ENCODE measurements at regions not wholly inside any gene's neighbourhood (a gene's known extent, or its start where the extent isn't known, plus 50 kb on each side); places are given as distances from the start of the nearest gene placed in this dataset.

GRCh38 chr13:87052731-87053130 is 618.4 kb upstream of the SLITRK5 start:
- DNase-seq (ENCODE audit: low spot score in 2 of 2): no peak
- Histone ChIP-seq H3K9me3 (no peaks in the 10 kb centered on the region), H3K4me1 (no peaks in the 10 kb centered on the region), H3K36me3 (replicated peaks) (no peaks in the 10 kb centered on the region), H3K4me3 (no peak overlapping the region), H3K27me3 (ENCODE audit: low read depth) (peaks cover 2% of the 10 kb centered on the region; the same call in 1 of the 2 replicates)
- in situ Hi-C loops (cut with MboI; ENCODE audit: low sequenced_read_pairs): no loop called here

GRCh38 chr13:87057807-87058520 is 613.2 kb upstream of the SLITRK5 start:
- Histone ChIP-seq H3K27me3 (ENCODE audit: low read depth) (peaks cover 2% of the 10 kb centered on the region; the same call in 1 of the 2 replicates), H3K36me3 (replicated peaks) (no peaks in the 10 kb centered on the region), H3K4me3 (no peak overlapping the region), H3K9me3 (no peaks in the 10 kb centered on the region), H3K4me1 (no peaks in the 10 kb centered on the region)
- DNase-seq (ENCODE audit: low spot score in 2 of 2): no peak
- in situ Hi-C loops (cut with MboI; ENCODE audit: low sequenced_read_pairs): no loop called here

- Histone ChIP-seq H3K27me3 (ENCODE audit: low read depth) (peaks cover 2% of the 10 kb centered on the region; the same call in 1 of the 2 replicates), H3K9me3 (no peaks in the 10 kb centered on the region), H3K4me3 (no peak overlapping the region), H3K4me1 (no peaks in the 10 kb centered on the region), H3K36me3 (replicated peaks) (no peaks in the 10 kb centered on the region)
- no peak for DNase-seq (ENCODE audit: low spot score in 2 of 2)
- in situ Hi-C loops (cut with MboI; ENCODE audit: low sequenced_read_pairs): no loop called here
These were observed 612.3 kb upstream of the SLITRK5 start for GRCh38 chr13:87058786-87059329.

GRCh38 chr13:87078947-87079795 is 592.0 kb upstream of the SLITRK5 start:
- in situ Hi-C loops (cut with MboI; ENCODE audit: low sequenced_read_pairs): no loop called here
- no peak for DNase-seq (ENCODE audit: low spot score in 2 of 2)
- Histone ChIP-seq H3K27me3 (ENCODE audit: low read depth) (no peaks in the 10 kb centered on the region), H3K36me3 (replicated peaks) (no peaks in the 10 kb centered on the region), H3K4me3 (no peak overlapping the region), H3K4me1 (no peaks in the 10 kb centered on the region), H3K9me3 (no peaks in the 10 kb centered on the region)

- in situ Hi-C loops (cut with MboI; ENCODE audit: low sequenced_read_pairs): no loop called here
- Histone ChIP-seq H3K4me1 (no peaks in the 10 kb centered on the region), H3K4me3 (no peak overlapping the region), H3K36me3 (replicated peaks) (no peaks in the 10 kb centered on the region), H3K27me3 (ENCODE audit: low read depth) (no peaks in the 10 kb centered on the region), H3K9me3 (no peaks in the 10 kb centered on the region)
- DNase-seq (ENCODE audit: low spot score in 2 of 2): no peak
These were observed 590.9 kb upstream of the SLITRK5 start for GRCh38 chr13:87080100-87080779.

GRCh38 chr13:87084192-87084591 is 587.0 kb upstream of the SLITRK5 start:
- Histone ChIP-seq H3K27me3 (ENCODE audit: low read depth) (no peaks in the 10 kb centered on the region), H3K4me1 (no peaks in the 10 kb centered on the region), H3K4me3 (no peak overlapping the region), H3K36me3 (replicated peaks) (no peaks in the 10 kb centered on the region), H3K9me3 (no peaks in the 10 kb centered on the region)
- in situ Hi-C loops (cut with MboI; ENCODE audit: low sequenced_read_pairs): no loop called here
- DNase-seq (ENCODE audit: low spot score in 2 of 2): no peak

- no peaks in the 10 kb centered on the region for H3K36me3 ChIP-seq (replicated peaks)
- H3K4me3 ChIP-seq: no peak overlapping the region
- in situ Hi-C loops (cut with MboI; ENCODE audit: low sequenced_read_pairs): no loop called here
- H3K4me1 ChIP-seq: no peaks in the 10 kb centered on the region
- H3K9me3 ChIP-seq: no peaks in the 10 kb centered on the region
- DNase-seq (ENCODE audit: low spot score in 2 of 2): no peak
- no peaks in the 10 kb centered on the region for H3K27me3 ChIP-seq (ENCODE audit: low read depth)
These were observed 583.4 kb upstream of the SLITRK5 start for GRCh38 chr13:87087741-87088140.

- no peak for DNase-seq (ENCODE audit: low spot score in 2 of 2)
- H3K4me3 ChIP-seq: no peak overlapping the region
- H3K36me3 ChIP-seq (replicated peaks): no peaks in the 10 kb centered on the region
- H3K9me3 ChIP-seq: no peaks in the 10 kb centered on the region
- H3K27me3 ChIP-seq (ENCODE audit: low read depth): no peaks in the 10 kb centered on the region
- no peaks in the 10 kb centered on the region for H3K4me1 ChIP-seq
- in situ Hi-C loops (cut with MboI; ENCODE audit: low sequenced_read_pairs): no loop called here
These were observed 581.8 kb upstream of the SLITRK5 start for GRCh38 chr13:87089391-87089790.

- H3K9me3 ChIP-seq: no peaks in the 10 kb centered on the region
- H3K27me3 ChIP-seq (ENCODE audit: low read depth): no peaks in the 10 kb centered on the region
- H3K4me3 ChIP-seq: no peak overlapping the region
- in situ Hi-C loops (cut with MboI; ENCODE audit: low sequenced_read_pairs): no loop called here
- no peak for DNase-seq (ENCODE audit: low spot score in 2 of 2)
- no peaks in the 10 kb centered on the region for H3K36me3 ChIP-seq (replicated peaks)
- H3K4me1 ChIP-seq: no peaks in the 10 kb centered on the region
These were observed 577.8 kb upstream of the SLITRK5 start for GRCh38 chr13:87093399-87093798.

- no peak overlapping the region for H3K4me3 ChIP-seq
- no peaks in the 10 kb centered on the region for H3K27me3 ChIP-seq (ENCODE audit: low read depth)
- H3K9me3 ChIP-seq: no peaks in the 10 kb centered on the region
- no peaks in the 10 kb centered on the region for H3K4me1 ChIP-seq
- H3K36me3 ChIP-seq (replicated peaks): no peaks in the 10 kb centered on the region
- in situ Hi-C loops (cut with MboI; ENCODE audit: low sequenced_read_pairs): no loop called here
- no peak for DNase-seq (ENCODE audit: low spot score in 2 of 2)
These were observed 576.5 kb upstream of the SLITRK5 start for GRCh38 chr13:87094646-87095045.

- Histone ChIP-seq H3K4me3 (no peak overlapping the region), H3K4me1 (no peaks in the 10 kb centered on the region), H3K27me3 (ENCODE audit: low read depth) (no peaks in the 10 kb centered on the region), H3K36me3 (replicated peaks) (no peaks in the 10 kb centered on the region), H3K9me3 (no peaks in the 10 kb centered on the region)
- DNase-seq (ENCODE audit: low spot score in 2 of 2): no peak
- in situ Hi-C loops (cut with MboI; ENCODE audit: low sequenced_read_pairs): no loop called here
These were observed 570.7 kb upstream of the SLITRK5 start for GRCh38 chr13:87100431-87100830.

- DNase-seq (ENCODE audit: low spot score in 2 of 2): no peak
- in situ Hi-C loops (cut with MboI; ENCODE audit: low sequenced_read_pairs): no loop called here
These were observed 563.5 kb upstream of the SLITRK5 start for GRCh38 chr13:87107651-87108050.

GRCh38 chr13:87120476-87120875 is 550.7 kb upstream of the SLITRK5 start:
- Histone ChIP-seq H3K4me1 (peaks cover 3% of the 10 kb centered on the region; the same call in 1 of the 2 replicates), H3K36me3 (replicated peaks) (no peaks in the 10 kb centered on the region), H3K27me3 (ENCODE audit: low read depth) (no peaks in the 10 kb centered on the region), H3K9me3 (no peaks in the 10 kb centered on the region), H3K4me3 (no peak overlapping the region)
- no peak for DNase-seq (ENCODE audit: low spot score in 2 of 2)
- in situ Hi-C loops (cut with MboI; ENCODE audit: low sequenced_read_pairs): no loop called here

More at GRCh38 chr13:87107651-87108050, 563.5 kb upstream of the SLITRK5 start:
- Histone ChIP-seq H3K36me3 (replicated peaks) (no peaks in the 10 kb centered on the region), H3K9me3 (no peaks in the 10 kb centered on the region), H3K4me1 (no peaks in the 10 kb centered on the region), H3K27me3 (ENCODE audit: low read depth) (no peaks in the 10 kb centered on the region), H3K4me3 (no peak overlapping the region)

Measured in HAP-1 (cell line).